H9 (cell line): ENCODE measurements at regions not wholly inside any gene's neighbourhood (a gene's known extent, or its start where the extent isn't known, plus 50 kb on each side); places are given as distances from the start of the nearest gene placed in this dataset.

Source experiments
- DNase-seq: peaks from one replicate; pipeline ENCODE4 v3.0.0-alpha.2; 2017
- H2AFZ ChIP-seq: one replicate; pipeline ENCODE4 v1.6.1; 2013; ENCODE audit warnings: mild to moderate bottlenecking, low read length, control low read depth, moderate library complexity
- H2AK5ac ChIP-seq: 2 replicates; pipeline ENCODE4 v1.6.1; 2013; ENCODE audit warnings: low read length, control low read depth, mixed read lengths; ENCODE audit not compliant: insufficient read length
- H2BK120ac ChIP-seq: one replicate; pipeline ENCODE4 v1.6.1; 2013; ENCODE audit warnings: low read depth, mild to moderate bottlenecking, low read length, control low read depth, inconsistent platforms; ENCODE audit not compliant: poor library complexity, severe bottlenecking
- H2BK12ac ChIP-seq: 2 replicates; pipeline ENCODE4 v1.6.1; 2013; ENCODE audit warnings: low read length, control low read depth, mixed read lengths, low read depth; ENCODE audit not compliant: insufficient read length
- H2BK15ac ChIP-seq: 2 replicates; pipeline ENCODE4 v1.6.1; 2013; ENCODE audit warnings: low read depth, low read length, control low read depth
- H2BK20ac ChIP-seq: one replicate; pipeline ENCODE4 v1.6.1; 2013; ENCODE audit warnings: low read depth, mild to moderate bottlenecking, low read length, control low read depth, inconsistent platforms; ENCODE audit not compliant: poor library complexity, severe bottlenecking
- H2BK5ac ChIP-seq: 2 replicates; pipeline ENCODE4 v1.6.1; 2013; ENCODE audit warnings: low read length, control low read depth, mixed read lengths; ENCODE audit not compliant: insufficient read length
- H3K14ac ChIP-seq: 2 replicates; pipeline ENCODE4 v1.6.1; 2013; ENCODE audit warnings: low read length, control low read depth; ENCODE audit not compliant: insufficient read depth
- H3K18ac ChIP-seq: 2 replicates; pipeline ENCODE4 v1.6.1; 2013; ENCODE audit warnings: low read depth, mild to moderate bottlenecking, mixed read lengths, low read length, control low read depth; ENCODE audit not compliant: insufficient read length
- H3K23ac ChIP-seq: 2 replicates; pipeline ENCODE4 v1.6.1; 2013; ENCODE audit warnings: low read length, control low read depth, mixed read lengths, low read depth; ENCODE audit not compliant: insufficient read length
- H3K23me2 ChIP-seq: 2 replicates; pipeline ENCODE4 v1.6.1; 2013; ENCODE audit warnings: low read depth, mild to moderate bottlenecking, mixed read lengths, low read length, control low read depth; ENCODE audit not compliant: insufficient read length, poor library complexity, severe bottlenecking
- H3K27ac ChIP-seq: 2 replicates; pipeline ENCODE4 v1.5.1; 2013; ENCODE audit warnings: low read length, control low read depth, mixed read lengths, low read depth; ENCODE audit not compliant: insufficient read length
- H3K27me3 ChIP-seq: 2 replicates; pipeline ENCODE4 v1.6.1; 2013; ENCODE audit warnings: low read length, control low read depth, inconsistent platforms; ENCODE audit not compliant: insufficient read depth
- H3K4ac ChIP-seq: 2 replicates; pipeline ENCODE4 v1.6.1; 2013; ENCODE audit warnings: low read depth, mild to moderate bottlenecking, control low read depth, inconsistent platforms, low read length, moderate library complexity
- H3K4me1 ChIP-seq: 2 replicates; pipeline ENCODE4 v1.6.1; 2013; ENCODE audit warnings: low read length, control low read depth, inconsistent platforms; ENCODE audit not compliant: insufficient read depth
- H3K4me2 ChIP-seq: 2 replicates; pipeline ENCODE4 v1.6.1; 2013; ENCODE audit warnings: low read length, control low read depth, mixed read lengths; ENCODE audit not compliant: insufficient read length, insufficient read depth
- H3K56ac ChIP-seq: 2 replicates; pipeline ENCODE4 v1.6.1; 2013; ENCODE audit warnings: low read depth, mild to moderate bottlenecking, mixed read lengths, low read length, control low read depth; ENCODE audit not compliant: insufficient read length
- H3K79me1 ChIP-seq: 2 replicates; pipeline ENCODE4 v1.6.1; 2013; ENCODE audit warnings: low read depth, mild to moderate bottlenecking, moderate library complexity, low read length, control low read depth, inconsistent platforms; ENCODE audit not compliant: insufficient read depth, poor library complexity, severe bottlenecking
- H3K79me2 ChIP-seq: 2 replicates; pipeline ENCODE4 v1.6.1; 2013; ENCODE audit warnings: low read length, control low read depth, inconsistent platforms; ENCODE audit not compliant: insufficient read depth
- H3K9ac ChIP-seq: 2 replicates; pipeline ENCODE4 v1.6.1; 2013; ENCODE audit warnings: low read length, control low read depth, mixed read lengths; ENCODE audit not compliant: insufficient read length; ENCODE audit errors: extremely low read depth
- H3K9me3 ChIP-seq: one replicate; pipeline ENCODE4 v1.6.1; 2013; ENCODE audit warnings: low read depth, low read length, inconsistent platforms; ENCODE audit not compliant: control insufficient read depth
- H3T11ph ChIP-seq: one replicate; pipeline ENCODE4 v1.6.1; 2013; ENCODE audit warnings: mild to moderate bottlenecking, low read length, control low read depth, inconsistent platforms
- H4K20me1 ChIP-seq: one replicate; pipeline ENCODE4 v1.6.1; 2013; ENCODE audit not compliant: control insufficient read depth, insufficient read length, insufficient read depth
- H4K5ac ChIP-seq: 2 replicates; pipeline ENCODE4 v1.6.1; 2013; ENCODE audit warnings: low read depth, mild to moderate bottlenecking, mixed read lengths, low read length, control low read depth; ENCODE audit not compliant: insufficient read length
- H4K8ac ChIP-seq: replicated peaks from 2 replicates; pipeline ENCODE4 v1.6.1; 2013; ENCODE audit warnings: low read length, control low read depth, mixed read lengths, low read depth; ENCODE audit not compliant: insufficient read length
- H4K91ac ChIP-seq: 2 replicates; pipeline ENCODE4 v1.6.1; 2013; ENCODE audit warnings: low read depth, mild to moderate bottlenecking, moderate library complexity, mixed read lengths, low read length, control low read depth; ENCODE audit not compliant: insufficient read length
- H3K27ac Mint-ChIP-seq, 3 experiments: 2 replicates in 2 of 3; 3 replicates in 1 of 3; pipeline ENCODE4 v1.8.0; 2020 to 2021; ENCODE audit warnings: mixed read lengths in 3 of 3, mild to moderate bottlenecking in 1 of 3, moderate library complexity in 1 of 3
- H3K27me3 Mint-ChIP-seq: 2 replicates; pipeline ENCODE4 v1.8.0; 2021; ENCODE audit warnings: low read depth, mild to moderate bottlenecking, moderate library complexity, mixed read lengths
- H3K36me3 Mint-ChIP-seq, 3 experiments: 2 replicates in 2 of 3; 3 replicates in 1 of 3; pipeline ENCODE4 v1.8.0; 2020 to 2021; ENCODE audit warnings: low read depth in 3 of 3, mixed read lengths in 3 of 3; ENCODE audit not compliant: insufficient read depth in 1 of 3
- H3K4me1 Mint-ChIP-seq, 2 experiments: 2 replicates each; pipeline ENCODE4 v1.8.0; 2020; ENCODE audit warnings: mixed read lengths in 2 of 2
- H3K4me3 Mint-ChIP-seq, 2 experiments: 2 replicates in 1 of 2; 3 replicates in 1 of 2; pipeline ENCODE4 v1.8.0; 2020 to 2021; ENCODE audit warnings: mild to moderate bottlenecking in 2 of 2, mixed read lengths in 2 of 2, moderate library complexity in 1 of 2
- H3K9me3 Mint-ChIP-seq, 2 experiments: 2 replicates in 1 of 2; 3 replicates in 1 of 2; pipeline ENCODE4 v1.8.0; 2020; ENCODE audit warnings: mild to moderate bottlenecking in 2 of 2, mixed read lengths in 2 of 2, moderate library complexity in 1 of 2
- TF ChIP-seq, protein P1 (sequence below): fragments of 200-600 bp; sonication (generic); conservative IDR thresholded peaks from 3 replicates; pipeline ENCODE4 v1.8.0; 2021; ENCODE audit warnings: antibody characterized with exemption, mild to moderate bottlenecking

DNA sequence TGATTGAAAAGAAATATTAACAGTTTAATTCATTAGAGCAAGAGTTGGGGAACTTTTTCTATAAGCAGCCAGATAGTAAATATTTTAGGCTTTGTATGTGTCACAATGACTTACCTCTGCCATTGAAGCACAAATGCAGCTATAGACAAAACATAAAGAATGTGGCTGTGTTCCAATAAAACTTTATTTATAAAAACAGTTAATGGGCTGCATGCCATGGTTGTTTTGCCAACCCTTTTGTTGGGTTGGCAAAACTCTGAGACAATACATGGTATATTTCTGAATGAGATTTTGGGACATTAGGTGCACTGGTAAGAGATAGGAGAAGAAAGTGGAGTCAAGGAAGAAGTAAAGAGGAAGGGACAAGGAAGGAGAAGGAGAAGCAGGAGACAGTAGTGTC lies 61.8 kb upstream of the CERS6 start:
- no peak for DNase-seq
- H3K18ac ChIP-seq = no peak overlapping the region
- no peak overlapping the region for H3K27ac ChIP-seq
- no peaks in the 10 kb centered on the region for H3K23me2 ChIP-seq
- no peak overlapping the region for H2BK15ac ChIP-seq
- H4K20me1 ChIP-seq = no peaks in the 10 kb centered on the region
- H2BK20ac ChIP-seq = no peak overlapping the region
- TF ChIP-seq, protein P1, sequence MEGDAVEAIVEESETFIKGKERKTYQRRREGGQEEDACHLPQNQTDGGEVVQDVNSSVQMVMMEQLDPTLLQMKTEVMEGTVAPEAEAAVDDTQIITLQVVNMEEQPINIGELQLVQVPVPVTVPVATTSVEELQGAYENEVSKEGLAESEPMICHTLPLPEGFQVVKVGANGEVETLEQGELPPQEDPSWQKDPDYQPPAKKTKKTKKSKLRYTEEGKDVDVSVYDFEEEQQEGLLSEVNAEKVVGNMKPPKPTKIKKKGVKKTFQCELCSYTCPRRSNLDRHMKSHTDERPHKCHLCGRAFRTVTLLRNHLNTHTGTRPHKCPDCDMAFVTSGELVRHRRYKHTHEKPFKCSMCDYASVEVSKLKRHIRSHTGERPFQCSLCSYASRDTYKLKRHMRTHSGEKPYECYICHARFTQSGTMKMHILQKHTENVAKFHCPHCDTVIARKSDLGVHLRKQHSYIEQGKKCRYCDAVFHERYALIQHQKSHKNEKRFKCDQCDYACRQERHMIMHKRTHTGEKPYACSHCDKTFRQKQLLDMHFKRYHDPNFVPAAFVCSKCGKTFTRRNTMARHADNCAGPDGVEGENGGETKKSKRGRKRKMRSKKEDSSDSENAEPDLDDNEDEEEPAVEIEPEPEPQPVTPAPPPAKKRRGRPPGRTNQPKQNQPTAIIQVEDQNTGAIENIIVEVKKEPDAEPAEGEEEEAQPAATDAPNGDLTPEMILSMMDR = no peak
- no peaks in the 10 kb centered on the region for H3K4me1 ChIP-seq
- no peaks in the 10 kb centered on the region for H3K79me2 ChIP-seq
- H3K27me3 Mint-ChIP-seq = no peaks in the 10 kb centered on the region
- no peak overlapping the region for H3K23ac ChIP-seq
- H2AFZ ChIP-seq = no peak overlapping the region
- H3K9me3 ChIP-seq = no peaks in the 10 kb centered on the region
- no peaks in the 10 kb centered on the region for H3K79me1 ChIP-seq
- H2BK5ac ChIP-seq = no peak overlapping the region
- no peak overlapping the region for H2AK5ac ChIP-seq
- no peaks in the 10 kb centered on the region for H3K27me3 ChIP-seq
- H3K14ac ChIP-seq = no peak overlapping the region
- H2BK120ac ChIP-seq = no peak overlapping the region
- H3T11ph ChIP-seq = no peak overlapping the region
- no peak overlapping the region for H4K5ac ChIP-seq
- no peaks in the 10 kb centered on the region for H3K36me3 Mint-ChIP-seq
- no peak overlapping the region for H4K8ac ChIP-seq
- H3K27ac Mint-ChIP-seq = no peak overlapping the region
- H3K56ac ChIP-seq = no peak overlapping the region
- H3K4me1 Mint-ChIP-seq = no peaks in the 10 kb centered on the region
- H4K91ac ChIP-seq = no peak overlapping the region
- no peak overlapping the region for H3K9ac ChIP-seq
- H3K9me3 Mint-ChIP-seq = no peaks in the 10 kb centered on the region
- H3K4me3 Mint-ChIP-seq = no peak overlapping the region
- no peak overlapping the region for H3K4ac ChIP-seq
- no peak overlapping the region for H3K4me2 ChIP-seq
- H2BK12ac ChIP-seq = no peak overlapping the region
